ENCODE measurements at regions not wholly inside any gene's neighbourhood (a gene's known extent, or its start where the extent isn't known, plus 50 kb on each side); places are given as distances from the start of the nearest gene placed in this dataset.

DNA sequence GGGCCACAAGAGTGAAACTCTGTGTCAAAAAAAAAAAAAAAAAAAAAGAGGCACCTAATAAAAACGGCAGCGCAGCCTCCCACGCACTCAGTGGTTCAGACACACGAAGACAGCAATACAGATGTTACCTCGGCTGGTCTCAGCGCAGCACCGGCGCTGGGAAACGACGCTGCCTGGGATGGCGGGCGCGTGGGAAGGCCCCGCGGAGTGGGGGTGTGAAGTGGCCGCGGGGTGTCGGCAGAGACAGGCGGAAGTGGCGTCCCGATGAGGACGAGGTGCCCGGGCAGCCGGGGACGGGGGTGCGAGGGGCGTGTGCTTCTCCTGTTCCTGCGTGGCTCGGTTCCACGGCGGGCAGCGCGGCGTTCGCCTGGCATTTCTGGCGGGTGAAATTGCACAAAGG lies 179.4 kb downstream of the BANP start:
- TF ChIP-seq, protein P1, sequence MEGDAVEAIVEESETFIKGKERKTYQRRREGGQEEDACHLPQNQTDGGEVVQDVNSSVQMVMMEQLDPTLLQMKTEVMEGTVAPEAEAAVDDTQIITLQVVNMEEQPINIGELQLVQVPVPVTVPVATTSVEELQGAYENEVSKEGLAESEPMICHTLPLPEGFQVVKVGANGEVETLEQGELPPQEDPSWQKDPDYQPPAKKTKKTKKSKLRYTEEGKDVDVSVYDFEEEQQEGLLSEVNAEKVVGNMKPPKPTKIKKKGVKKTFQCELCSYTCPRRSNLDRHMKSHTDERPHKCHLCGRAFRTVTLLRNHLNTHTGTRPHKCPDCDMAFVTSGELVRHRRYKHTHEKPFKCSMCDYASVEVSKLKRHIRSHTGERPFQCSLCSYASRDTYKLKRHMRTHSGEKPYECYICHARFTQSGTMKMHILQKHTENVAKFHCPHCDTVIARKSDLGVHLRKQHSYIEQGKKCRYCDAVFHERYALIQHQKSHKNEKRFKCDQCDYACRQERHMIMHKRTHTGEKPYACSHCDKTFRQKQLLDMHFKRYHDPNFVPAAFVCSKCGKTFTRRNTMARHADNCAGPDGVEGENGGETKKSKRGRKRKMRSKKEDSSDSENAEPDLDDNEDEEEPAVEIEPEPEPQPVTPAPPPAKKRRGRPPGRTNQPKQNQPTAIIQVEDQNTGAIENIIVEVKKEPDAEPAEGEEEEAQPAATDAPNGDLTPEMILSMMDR (IDR thresholded peaks at IDR 0.05): no peak
- TF ChIP-seq POLR2A (IDR thresholded peaks at IDR 0.05): no peak

All from adrenal gland (tissue), 5 donors.